Neuronal stem cell (in vitro differentiated cells): ENCODE measurements at regions not wholly inside any gene's neighbourhood (a gene's known extent, or its start where the extent isn't known, plus 50 kb on each side); places are given as distances from the start of the nearest gene placed in this dataset.
A peak's percentile ranks its signal among the peaks of the same experiment; 100 is the strongest.

Experiments
- DNase-seq: peaks from one replicate; pipeline ENCODE4 v3.0.0-alpha.2; 2013; ENCODE audit warnings: low spot score
- H2AFZ ChIP-seq: one replicate; pipeline ENCODE4 v1.6.1; 2013; ENCODE audit warnings: mild to moderate bottlenecking, low read length, inconsistent platforms
- H2AK5ac ChIP-seq: 2 replicates; pipeline ENCODE4 v1.6.1; 2013; ENCODE audit warnings: low read depth, mild to moderate bottlenecking, inconsistent platforms, low read length, moderate library complexity, mixed read lengths
- H2BK120ac ChIP-seq: 2 replicates; pipeline ENCODE4 v1.6.1; 2013; ENCODE audit warnings: low read depth, mild to moderate bottlenecking, inconsistent platforms, low read length, moderate library complexity, mixed read lengths
- H2BK12ac ChIP-seq: one replicate; pipeline ENCODE4 v1.6.1; 2013; ENCODE audit warnings: low read length, inconsistent platforms
- H2BK15ac ChIP-seq: 2 replicates; pipeline ENCODE4 v1.6.1; 2013; ENCODE audit warnings: mild to moderate bottlenecking, low read length, inconsistent platforms, mixed read lengths
- H2BK5ac ChIP-seq: one replicate; pipeline ENCODE4 v1.6.1; 2013; ENCODE audit warnings: inconsistent platforms, mild to moderate bottlenecking, low read length, moderate library complexity
- H3K14ac ChIP-seq: one replicate; pipeline ENCODE4 v1.6.1; 2013; ENCODE audit warnings: low read length, inconsistent platforms
- H3K18ac ChIP-seq: 2 replicates; pipeline ENCODE4 v1.6.1; 2013; ENCODE audit warnings: low read length, inconsistent platforms
- H3K23ac ChIP-seq: 2 replicates; pipeline ENCODE4 v1.6.1; 2013; ENCODE audit warnings: low read depth, mild to moderate bottlenecking, mixed read lengths, low read length, inconsistent platforms; ENCODE audit not compliant: poor library complexity
- H3K27ac ChIP-seq: replicated peaks from 3 replicates; pipeline ENCODE4 v1.5.1; 2013; ENCODE audit warnings: low read length, inconsistent platforms
- H3K27me3 ChIP-seq, 3 experiments: 2 replicates each; pipeline ENCODE4 v1.6.1; 2013; ENCODE audit warnings: low read length in 3 of 3, mild to moderate bottlenecking in 2 of 3, inconsistent platforms in 1 of 3, low read depth in 1 of 3, mixed read lengths in 1 of 3, moderate library complexity in 1 of 3; ENCODE audit not compliant: control insufficient read depth in 3 of 3, insufficient read depth in 3 of 3
- H3K36me3 ChIP-seq, 2 donors: replicated peaks in 1 of 2; 2 replicates each; pipeline ENCODE4 v1.6.1; 2013; ENCODE audit warnings: low read length in 2 of 2; ENCODE audit not compliant: control insufficient read depth in 2 of 2, insufficient read depth in 2 of 2
- H3K4ac ChIP-seq: 2 replicates; pipeline ENCODE4 v1.6.1; 2013; ENCODE audit warnings: inconsistent platforms, mild to moderate bottlenecking, low read length, moderate library complexity
- H3K4me1 ChIP-seq, 2 donors: 1 replicate in 1 of 2; 2 replicates in 1 of 2; pipeline ENCODE4 v1.6.1; 2013; ENCODE audit warnings: low read length in 2 of 2, low read depth in 1 of 2; ENCODE audit not compliant: control insufficient read depth in 2 of 2, insufficient read depth in 1 of 2
- H3K4me2 ChIP-seq: one replicate; pipeline ENCODE4 v1.6.1; 2013; ENCODE audit warnings: mild to moderate bottlenecking, low read length, inconsistent platforms; ENCODE audit not compliant: insufficient read depth, poor library complexity, severe bottlenecking
- H3K4me3 ChIP-seq, 2 donors: 2 replicates each; pipeline ENCODE4 v1.5.1; 2013; ENCODE audit warnings: low read length in 2 of 2, mild to moderate bottlenecking in 2 of 2, inconsistent platforms in 1 of 2, moderate library complexity in 1 of 2
- H3K79me1 ChIP-seq: one replicate; pipeline ENCODE4 v1.6.1; 2013; ENCODE audit warnings: low read depth, mild to moderate bottlenecking, inconsistent platforms, low read length, moderate library complexity
- H3K9ac ChIP-seq: one replicate; pipeline ENCODE4 v1.6.1; 2013; ENCODE audit warnings: mild to moderate bottlenecking, low read depth, low read length, inconsistent platforms; ENCODE audit not compliant: poor library complexity
- H3K9me3 ChIP-seq, 2 donors: replicated peaks in 1 of 2; 2 replicates each; pipeline versions ENCODE3 to v1.6.1; 2013; ENCODE audit warnings: low read length in 2 of 2, mild to moderate bottlenecking in 2 of 2, inconsistent platforms in 1 of 2, low read depth in 1 of 2, mixed read lengths in 1 of 2, moderate library complexity in 1 of 2; ENCODE audit not compliant: control insufficient read depth in 2 of 2, insufficient read depth in 1 of 2
- H4K8ac ChIP-seq: one replicate; pipeline ENCODE4 v1.6.1; 2013; ENCODE audit warnings: low read depth, mild to moderate bottlenecking, inconsistent platforms, low read length, moderate library complexity
- H4K91ac ChIP-seq: one replicate; pipeline ENCODE4 v1.6.1; 2013; ENCODE audit warnings: low read length, low read depth, mild to moderate bottlenecking, inconsistent platforms; ENCODE audit not compliant: poor library complexity
- WGBS, 2 donors: extraction: QIAGEN DNeasy Blood & Tissue Kit; methylation state at CpG; one replicate each; pipeline ENCODE4 v1.1.7; 2013; ENCODE audit warnings: missing lambda C conversion rate in 2 of 2, mixed read lengths in 1 of 2; ENCODE audit not compliant: insufficient read length in 2 of 2, insufficient replicate concordance in 1 of 2; ENCODE audit errors: extremely low coverage in 2 of 2; 5-methylcytosine and 5-hydroxymethylcytosine counted together

DNA sequence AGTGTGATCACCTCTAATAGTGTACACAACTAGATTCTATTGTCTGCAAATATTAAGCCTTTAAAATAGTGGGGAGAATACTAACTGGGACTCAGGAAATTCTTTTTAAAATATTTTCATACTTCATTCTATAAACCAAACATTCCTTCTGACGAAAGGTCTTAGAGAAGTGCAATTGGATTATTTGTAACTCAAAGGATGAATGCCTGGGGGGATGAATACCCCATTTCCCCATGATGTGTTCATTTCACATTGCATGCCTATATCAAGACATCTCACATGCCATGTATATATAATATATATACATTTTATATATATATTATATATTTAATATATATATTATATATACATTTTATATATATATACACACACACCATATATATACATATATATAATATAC is 189.9 kb downstream of the VGLL3 start:
- Histone ChIP-seq H2AFZ (no peak overlapping the region), H2BK12ac (no peak overlapping the region), H4K91ac (no peak overlapping the region), H2AK5ac (no peak overlapping the region), H3K18ac (no peak overlapping the region), H3K27me3 (no peaks in the 10 kb centered on the region), H3K36me3 (no peaks in the 10 kb centered on the region), H2BK120ac (no peak overlapping the region), H3K9ac (no peak overlapping the region), H3K27ac (no peak overlapping the region), H3K9me3 (no peaks in the 10 kb centered on the region), H2BK15ac (no peak overlapping the region), H3K4me2 (no peak overlapping the region), H3K4ac (no peak overlapping the region), H2BK5ac (no peak overlapping the region), H3K4me1 (no peaks in the 10 kb centered on the region), H3K14ac (no peak overlapping the region), H3K23ac (no peak overlapping the region), H4K8ac (no peak overlapping the region), H3K79me1 (no peaks in the 10 kb centered on the region), H3K4me3 (no peak overlapping the region)
- DNase-seq, result no peak
- WGBS, 2 donors, result no CpG with 5 or more reads among the region's 1 CpG

DNA sequence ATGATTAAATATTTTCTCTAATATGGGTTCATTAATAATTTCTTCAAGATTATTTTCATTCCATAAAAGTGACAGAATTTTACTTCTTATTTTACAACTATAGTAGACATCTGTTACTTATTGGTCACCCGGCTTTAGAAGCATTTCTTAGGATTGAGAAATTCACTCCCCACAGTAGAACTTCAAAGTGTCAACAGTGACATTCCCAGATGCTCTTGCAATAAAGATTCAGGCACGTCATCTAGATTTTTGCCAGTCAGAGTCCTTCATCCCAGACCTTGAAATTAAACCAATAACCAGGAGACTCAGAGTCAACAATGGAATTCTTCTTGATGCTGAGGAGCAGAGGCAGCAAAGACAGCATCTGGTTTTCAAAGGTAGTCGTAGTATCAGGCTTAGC is 190.8 kb downstream of the VGLL3 start:
- H3K14ac ChIP-seq, result no peak overlapping the region
- H4K91ac ChIP-seq, result no peak overlapping the region
- no peak overlapping the region for H2BK120ac ChIP-seq
- no peak overlapping the region for H2AFZ ChIP-seq
- no peak overlapping the region for H2BK5ac ChIP-seq
- H3K27me3 ChIP-seq, result no peaks in the 10 kb centered on the region
- no peaks in the 10 kb centered on the region for H3K36me3 ChIP-seq
- no peaks in the 10 kb centered on the region for H3K79me1 ChIP-seq
- no CpG with 5 or more reads among the region's 3 CpGs for WGBS, 2 donors
- H2BK15ac ChIP-seq, result no peak overlapping the region
- H2BK12ac ChIP-seq, result no peak overlapping the region
- H3K4ac ChIP-seq, result no peak overlapping the region
- H3K4me3 ChIP-seq, result no peak overlapping the region
- no peak overlapping the region for H3K18ac ChIP-seq
- H3K27ac ChIP-seq, result no peak overlapping the region
- H3K9me3 ChIP-seq, result no peaks in the 10 kb centered on the region
- H2AK5ac ChIP-seq, result no peak overlapping the region
- H3K23ac ChIP-seq, result no peak overlapping the region
- DNase-seq, result no peak
- H3K4me1 ChIP-seq, result no peaks in the 10 kb centered on the region
- H3K4me2 ChIP-seq, result no peak overlapping the region
- H4K8ac ChIP-seq, result no peak overlapping the region
- no peak overlapping the region for H3K9ac ChIP-seq

DNA sequence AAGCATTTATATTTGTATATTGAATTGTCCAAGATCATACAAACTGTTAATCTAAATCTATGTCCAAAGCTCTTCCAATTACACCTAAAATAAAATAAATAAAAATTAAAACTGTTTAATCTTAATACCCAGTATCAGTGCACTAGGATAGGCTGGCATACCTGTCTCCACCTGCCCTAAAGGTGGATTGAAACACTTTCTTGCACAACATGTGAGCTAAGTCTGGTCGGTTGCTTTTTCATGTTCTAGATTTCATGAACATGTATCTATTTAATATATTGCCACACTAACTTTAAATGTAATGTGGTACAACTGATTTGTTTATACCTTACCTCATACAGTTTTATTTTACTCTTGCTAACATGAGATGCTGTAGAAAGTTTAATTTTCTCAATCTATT is 193.0 kb downstream of the VGLL3 start:
- no peaks in the 10 kb centered on the region for H3K27me3 ChIP-seq
- no peak overlapping the region for H3K4me2 ChIP-seq
- no peak overlapping the region for H2BK120ac ChIP-seq
- no peak overlapping the region for H2AK5ac ChIP-seq
- H2BK5ac ChIP-seq, result no peak overlapping the region
- H2BK12ac ChIP-seq, result no peak overlapping the region
- no peaks in the 10 kb centered on the region for H3K36me3 ChIP-seq
- DNase-seq, result no peak
- H3K4me1 ChIP-seq, result peaks cover 4 to 7% of the 10 kb centered on the region in 2 donors
- H2BK15ac ChIP-seq, result no peak overlapping the region
- H3K4ac ChIP-seq, result no peak overlapping the region
- H3K23ac ChIP-seq, result no peak overlapping the region
- no peak overlapping the region for H2AFZ ChIP-seq
- no peak overlapping the region for H3K27ac ChIP-seq
- H3K4me3 ChIP-seq, result no peak overlapping the region
- no peak overlapping the region for H4K91ac ChIP-seq
- H3K9me3 ChIP-seq, result no peaks in the 10 kb centered on the region
- no peak overlapping the region for H3K14ac ChIP-seq
- no peak overlapping the region for H3K9ac ChIP-seq
- no peaks in the 10 kb centered on the region for H3K79me1 ChIP-seq
- no peak overlapping the region for H3K18ac ChIP-seq
- no peak overlapping the region for H4K8ac ChIP-seq
- WGBS, 2 donors, result no CpG with 5 or more reads among the region's 1 CpG

DNA sequence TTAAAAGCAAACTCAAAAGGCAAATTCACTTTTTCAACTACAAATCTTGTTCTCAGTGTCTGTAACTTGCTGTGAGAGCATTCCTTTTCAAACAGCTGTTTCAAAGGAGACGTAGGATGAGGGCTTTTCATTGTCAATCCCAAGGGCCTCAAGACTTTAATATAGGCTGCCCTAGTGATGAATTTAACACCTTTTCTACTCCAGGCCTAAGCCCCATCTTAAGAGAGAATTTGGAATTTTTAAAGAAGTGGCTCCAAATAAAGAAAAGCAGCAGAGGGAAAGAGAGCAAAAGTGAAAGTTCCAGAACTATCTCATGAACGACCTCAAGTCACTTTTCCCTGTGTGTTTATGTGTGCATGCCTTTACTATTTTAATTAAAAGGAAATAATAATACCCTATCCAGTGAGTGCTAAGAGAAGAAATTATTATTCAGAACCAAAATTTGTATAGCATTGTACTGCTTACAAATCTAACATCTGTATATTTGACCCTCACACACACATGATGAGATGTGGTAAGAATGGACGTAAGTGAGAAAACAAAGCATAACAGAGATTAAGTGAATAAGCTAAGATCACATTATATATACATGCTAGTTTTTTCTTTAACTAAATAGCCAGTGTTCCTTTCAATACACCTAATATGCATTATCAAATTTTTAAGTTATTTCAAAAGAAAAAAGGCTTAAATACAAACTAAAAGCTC is 196.4 kb downstream of the VGLL3 start:
- Histone ChIP-seq H3K4me2 (no peak overlapping the region), H3K9me3 (no peaks in the 10 kb centered on the region), H3K9ac (no peak overlapping the region), H3K79me1 (no peaks in the 10 kb centered on the region), H4K91ac (no peak overlapping the region), H3K4me3 (no peak overlapping the region), H3K23ac (no peak overlapping the region), H2BK15ac (no peak overlapping the region), H4K8ac (no peak overlapping the region), H3K27ac (no peak overlapping the region), H2AK5ac (no peak overlapping the region), H3K27me3 (no peaks in the 10 kb centered on the region), H2BK12ac (no peak overlapping the region), H2BK5ac (no peak overlapping the region), H3K36me3 (no peaks in the 10 kb centered on the region), H2AFZ (peak overlapping the region; percentile 70), H3K14ac (no peak overlapping the region), H3K4me1 (peaks cover 4 to 7% of the 10 kb centered on the region in 2 donors), H3K18ac (no peak overlapping the region), H3K4ac (no peak overlapping the region), H2BK120ac (no peak overlapping the region)
- DNase-seq, result no peak
- WGBS, 2 donors, result no CpG with 5 or more reads among the region's 3 CpGs
